ENCODE measurements at regions not wholly inside any gene's neighbourhood (a gene's known extent, or its start where the extent isn't known, plus 50 kb on each side); places are given as distances from the start of the nearest gene placed in this dataset.
"Not testable (repeated sequence)": the region's sequence is repeated elsewhere in the genome, so short reads cannot be mapped to it uniquely, and the experiment has no call there.

- Histone ChIP-seq H3K36me3 (ENCODE audit: low read depth) (no peaks in the 10 kb centered on the region), H3K79me2 (ENCODE audit: low read depth) (peaks cover 3% of the 10 kb centered on the region; the same call in 1 of the 2 replicates), H3K9me2 (ENCODE audit: insufficient read depth) (no peaks in the 10 kb centered on the region), H3K4me2 (no peak overlapping the region), H3K9me3 (ENCODE audit: insufficient read depth, low read depth) (peaks cover 10% of the 10 kb centered on the region; the same call in 1 of the 2 replicates), H3F3A (ENCODE audit: insufficient read depth, low read depth) (peaks cover 50% of the 10 kb centered on the region), H3K27ac (peak overlapping the region; percentile 38; the same call in 1 of the 2 replicates), H3K4me1 (replicated peaks; ENCODE audit: insufficient read depth) (peaks cover 68% of the 10 kb centered on the region), H4K20me1 (ENCODE audit: insufficient read depth) (no peaks in the 10 kb centered on the region), H2AFZ (no peak overlapping the region), H3K4me3 (no peak overlapping the region), H3K27me3 (ENCODE audit: insufficient read depth, low read depth) (no peaks in the 10 kb centered on the region)
- ChIA-PET CTCF (no interaction called here), POLR2A (ENCODE audit: unreplicated experiment) (interaction anchor here (0.6 kb wide), 1 partner anchor 186 kb away, joined by 3 read pairs; no protein-coding TSS in a partner anchor)
- no peak for DNase-seq
- TF ChIP-seq EZH2 (IDR thresholded peaks at IDR 0.05; ENCODE audit: low read depth) (no peak), CTCF (conservative IDR thresholded peaks at IDR 0.05) (no peak)
- BruUV-seq (replicated peaks): no TSS peak
- intact Hi-C loops (cut with micrococcal nuclease; ENCODE audit: unreplicated experiment): loop anchor here (5.0 kb wide), 1 partner anchor 71 kb away; no protein-coding TSS in a partner anchor
Measured at GRCh38 chr20:47981222-47981621, 195.9 kb upstream of the SULF2 start.

DNA sequence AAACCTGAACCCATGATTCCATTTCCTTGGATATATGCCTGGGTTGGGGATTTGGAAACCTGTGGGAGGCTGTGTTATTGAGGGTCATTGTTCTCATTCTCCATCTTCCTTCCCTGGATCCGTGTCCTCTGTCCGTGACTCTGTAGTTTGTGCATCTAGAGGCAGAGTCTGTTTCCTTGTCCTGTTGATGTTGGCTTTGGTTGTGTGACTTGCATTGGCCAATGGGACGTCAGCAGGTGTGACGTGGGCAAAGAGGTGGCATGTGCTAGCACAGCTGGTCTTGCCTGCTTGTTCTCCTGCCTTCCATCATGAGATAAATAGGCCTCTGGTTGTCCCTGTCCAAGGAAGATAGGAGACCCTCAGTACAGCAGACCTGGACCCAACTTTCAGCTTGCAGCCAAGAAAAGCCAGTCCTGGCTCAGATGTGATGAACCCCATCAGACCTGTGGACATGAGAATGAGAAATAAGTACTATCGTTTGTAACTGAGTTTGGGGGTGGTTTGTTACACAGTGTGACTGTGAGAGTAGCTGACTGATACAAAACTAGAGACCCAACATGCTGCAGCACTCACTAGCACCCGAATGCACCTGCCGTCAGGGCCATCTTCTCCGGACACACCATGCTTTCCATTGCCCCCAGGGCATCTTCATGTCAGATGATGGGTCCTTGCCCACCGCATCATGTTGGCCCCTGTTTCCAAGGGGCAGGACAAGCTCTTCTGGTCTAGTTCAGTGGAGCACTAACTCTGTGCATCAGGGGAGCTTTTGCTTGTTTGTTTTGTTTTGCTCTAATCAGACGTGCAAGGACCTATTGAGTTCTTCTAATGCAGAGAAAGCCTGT lies 195.3 kb upstream of the SULF2 start:
- H3K36me3 ChIP-seq (ENCODE audit: low read depth): no peaks in the 10 kb centered on the region
- TF ChIP-seq CTCF (conservative IDR thresholded peaks at IDR 0.05) (no peak), EZH2 (IDR thresholded peaks at IDR 0.05; ENCODE audit: low read depth) (no peak)
- no peak overlapping the region for H2AFZ ChIP-seq
- no peaks in the 10 kb centered on the region for H3K27me3 ChIP-seq (ENCODE audit: insufficient read depth, low read depth)
- CTCF ChIA-PET: no interaction called here
- no peaks in the 10 kb centered on the region for H3K9me2 ChIP-seq (ENCODE audit: insufficient read depth)
- no TSS peak for BruUV-seq (replicated peaks)
- H3K27ac ChIP-seq: no peak overlapping the region
- H3F3A ChIP-seq (ENCODE audit: insufficient read depth, low read depth): peaks cover 44% of the 10 kb centered on the region
- H3K4me3 ChIP-seq: no peak overlapping the region
- POLR2A ChIA-PET (ENCODE audit: unreplicated experiment): interaction anchor here (0.6 kb wide), 1 partner anchor 187 kb away, joined by 3 read pairs; no protein-coding TSS in a partner anchor
- peaks cover 3% of the 10 kb centered on the region; the same call in 1 of the 2 replicates for H3K79me2 ChIP-seq (ENCODE audit: low read depth)
- no peaks in the 10 kb centered on the region for H4K20me1 ChIP-seq (ENCODE audit: insufficient read depth)
- peaks cover 64% of the 10 kb centered on the region for H3K4me1 ChIP-seq (replicated peaks; ENCODE audit: insufficient read depth)
- no peak for DNase-seq
- intact Hi-C loops (cut with micrococcal nuclease; ENCODE audit: unreplicated experiment): loop anchor here (5.0 kb wide), 1 partner anchor 72 kb away; no protein-coding TSS in a partner anchor
- peaks cover 6% of the 10 kb centered on the region; the same call in 1 of the 2 replicates for H3K9me3 ChIP-seq (ENCODE audit: insufficient read depth, low read depth)
- no peak overlapping the region for H3K4me2 ChIP-seq

DNA sequence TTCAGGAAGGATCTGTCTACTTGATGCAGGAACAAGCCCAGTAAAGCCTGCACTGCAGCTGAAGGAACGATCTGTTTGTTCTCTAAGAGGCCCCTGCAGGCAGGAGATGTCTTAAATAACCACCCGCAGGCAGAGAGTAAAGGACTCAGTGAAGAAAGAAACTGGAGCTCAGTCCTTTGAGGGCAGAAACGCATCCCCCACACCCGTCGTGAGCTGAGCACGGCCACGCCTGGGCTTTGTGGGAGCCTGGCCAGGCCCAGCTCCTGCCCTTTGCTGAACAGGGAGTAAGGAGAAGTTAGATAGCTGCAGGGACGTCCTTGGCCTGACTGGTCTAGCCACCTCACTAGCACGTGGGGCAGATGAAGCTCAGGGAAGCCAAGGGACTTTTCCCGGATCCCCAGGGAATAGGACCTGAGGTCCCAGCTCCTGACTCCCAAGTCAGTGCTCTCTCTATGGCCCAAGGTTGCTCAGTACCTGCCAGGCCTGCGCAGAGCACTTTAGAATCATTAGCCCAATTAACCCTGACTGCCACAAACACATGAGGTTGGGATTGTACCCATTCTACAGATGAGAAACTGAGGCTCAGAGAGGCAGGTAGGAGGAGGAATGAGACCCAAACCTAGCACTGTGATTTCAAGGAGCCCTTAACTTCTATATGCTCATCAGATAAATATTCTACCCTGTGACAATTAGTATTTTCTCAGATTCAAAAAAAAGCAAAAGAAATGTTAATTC lies 194.2 kb upstream of the SULF2 start:
- BruUV-seq (replicated peaks); H3K36me3 ChIP-seq (ENCODE audit: low read depth); H3K9me2 ChIP-seq (ENCODE audit: insufficient read depth); H3K4me3 ChIP-seq; H3K9me3 ChIP-seq (ENCODE audit: insufficient read depth, low read depth); POLR2A ChIA-PET (ENCODE audit: unreplicated experiment); H4K20me1 ChIP-seq (ENCODE audit: insufficient read depth); CTCF ChIA-PET; H3K27me3 ChIP-seq (ENCODE audit: insufficient read depth, low read depth); H3K4me2 ChIP-seq; H2AFZ ChIP-seq: not testable (repeated sequence)
- peak in 1 of 2 experiments; percentile 59 for DNase-seq
- peak overlapping the region; percentile 34 for H3K27ac ChIP-seq
- H3F3A ChIP-seq (ENCODE audit: insufficient read depth, low read depth): peaks cover 40% of the 10 kb centered on the region
- intact Hi-C loops (cut with micrococcal nuclease; ENCODE audit: unreplicated experiment): loop anchor here (5.0 kb wide), 1 partner anchor 73 kb away; no protein-coding TSS in a partner anchor
- H3K79me2 ChIP-seq (ENCODE audit: low read depth): peaks cover 13% of the 10 kb centered on the region
- peaks cover 64% of the 10 kb centered on the region for H3K4me1 ChIP-seq (replicated peaks; ENCODE audit: insufficient read depth)

DNA sequence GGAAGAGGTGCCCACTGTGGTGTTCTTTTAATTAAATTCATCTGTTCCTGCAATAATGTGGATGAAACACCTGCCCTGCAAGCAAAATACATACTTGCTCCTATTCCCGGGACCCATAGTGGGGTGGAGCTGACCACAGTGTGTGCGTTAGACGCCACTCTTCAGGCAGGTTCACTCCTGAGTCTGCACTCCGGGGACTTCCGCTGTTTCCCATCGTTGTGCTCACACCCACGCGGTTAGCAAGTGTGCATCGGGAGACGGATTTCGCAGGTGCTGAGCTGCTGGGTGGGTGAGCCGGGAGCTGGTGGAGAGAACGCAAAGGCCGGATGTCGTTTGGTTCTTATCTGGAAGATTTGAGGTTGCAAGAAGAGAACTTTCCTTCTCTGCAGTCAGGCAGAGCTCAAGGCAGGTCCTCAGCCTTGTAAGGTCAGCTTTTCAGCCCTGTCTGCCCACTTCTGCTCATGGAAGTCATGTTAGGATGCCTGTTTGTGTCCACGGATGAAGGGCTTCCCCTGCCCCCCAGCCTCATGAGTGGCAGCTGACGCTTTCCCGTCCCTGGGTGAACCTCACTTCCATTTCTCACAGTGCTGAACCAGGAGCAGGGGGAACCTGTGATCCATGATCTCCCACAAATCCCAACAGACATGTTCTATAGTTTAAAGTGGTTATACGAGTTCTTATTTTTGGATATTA lies 193.3 kb upstream of the SULF2 start:
- H3K27me3 ChIP-seq (ENCODE audit: insufficient read depth, low read depth); CTCF ChIA-PET; H3K36me3 ChIP-seq (ENCODE audit: low read depth); DNase-seq; H4K20me1 ChIP-seq (ENCODE audit: insufficient read depth); intact Hi-C loops (cut with micrococcal nuclease; ENCODE audit: unreplicated experiment); H3K4me2 ChIP-seq; BruUV-seq (replicated peaks); H3K9me2 ChIP-seq (ENCODE audit: insufficient read depth); H3K9me3 ChIP-seq (ENCODE audit: insufficient read depth, low read depth); H3K4me3 ChIP-seq; H2AFZ ChIP-seq; POLR2A ChIA-PET (ENCODE audit: unreplicated experiment): not testable (repeated sequence)
- Histone ChIP-seq H3F3A (ENCODE audit: insufficient read depth, low read depth) (peaks cover 40% of the 10 kb centered on the region), H3K27ac (peak overlapping the region; percentile 34), H3K4me1 (replicated peaks; ENCODE audit: insufficient read depth) (peaks cover 64% of the 10 kb centered on the region), H3K79me2 (ENCODE audit: low read depth) (peaks cover 22% of the 10 kb centered on the region)

DNA sequence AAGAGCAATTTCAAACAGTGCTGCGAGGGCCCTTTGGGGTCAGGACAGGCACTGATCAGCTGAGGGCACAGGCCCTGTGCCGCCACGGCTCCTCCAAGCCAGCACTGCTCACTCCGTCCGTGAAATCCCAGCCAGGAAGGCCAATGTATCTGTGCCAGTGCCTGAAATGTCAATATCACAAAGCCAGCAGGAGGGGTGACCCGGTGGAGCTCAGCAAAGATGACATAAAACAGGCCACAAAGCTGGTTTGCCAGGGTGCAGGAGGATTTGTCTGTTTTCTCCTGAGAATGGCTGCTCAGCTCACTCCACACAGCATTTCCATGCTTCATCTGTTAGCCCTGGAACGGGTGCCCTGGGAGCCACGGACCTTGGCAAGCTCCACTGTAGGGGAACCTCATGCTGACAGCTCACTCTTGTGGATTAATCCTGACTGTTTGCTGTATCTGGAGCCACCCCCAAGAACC lies 192.5 kb upstream of the SULF2 start:
- H3K36me3 ChIP-seq (ENCODE audit: low read depth); H3K4me3 ChIP-seq; H3K9me2 ChIP-seq (ENCODE audit: insufficient read depth); H4K20me1 ChIP-seq (ENCODE audit: insufficient read depth); intact Hi-C loops (cut with micrococcal nuclease; ENCODE audit: unreplicated experiment); H3K4me2 ChIP-seq; DNase-seq; H2AFZ ChIP-seq; CTCF ChIA-PET; H3K9me3 ChIP-seq (ENCODE audit: insufficient read depth, low read depth); POLR2A ChIA-PET (ENCODE audit: unreplicated experiment); BruUV-seq (replicated peaks); H3K27me3 ChIP-seq (ENCODE audit: insufficient read depth, low read depth); H3K27ac ChIP-seq: not testable (repeated sequence)
- peaks cover 22% of the 10 kb centered on the region for H3K79me2 ChIP-seq (ENCODE audit: low read depth)
- peaks cover 61% of the 10 kb centered on the region for H3K4me1 ChIP-seq (replicated peaks; ENCODE audit: insufficient read depth)
- H3F3A ChIP-seq (ENCODE audit: insufficient read depth, low read depth): peaks cover 40% of the 10 kb centered on the region
